Parathyroid adenoma (tissue), 2 donors: ENCODE measurements at regions not wholly inside any gene's neighbourhood (a gene's known extent, or its start where the extent isn't known, plus 50 kb on each side); places are given as distances from the start of the nearest gene placed in this dataset.

Source experiments
- H2AFZ ChIP-seq: fragments of 300-600 bp; sonication (generic); one replicate; pipeline ENCODE4 v1.7.0; 2017; ENCODE audit warnings: antibody characterized with exemption, mild to moderate bottlenecking
- H3K27ac ChIP-seq: fragments of 300-600 bp; sonication (generic); one replicate; pipeline ENCODE4 v1.7.0; 2017
- H3K27me3 ChIP-seq: fragments of 300-600 bp; sonication (generic); one replicate; pipeline ENCODE4 v1.7.0; 2017; ENCODE audit warnings: low read length; ENCODE audit not compliant: control insufficient read depth, insufficient read depth
- H3K36me3 ChIP-seq: fragments of 300-600 bp; sonication (generic); one replicate; pipeline ENCODE4 v1.7.0; 2017; ENCODE audit warnings: low read length; ENCODE audit not compliant: control insufficient read depth, insufficient read depth
- H3K4me1 ChIP-seq: fragments of 300-600 bp; sonication (generic); one replicate; pipeline ENCODE4 v1.7.0; 2017; ENCODE audit warnings: control low read depth
- H3K4me2 ChIP-seq: fragments of 300-600 bp; sonication (generic); one replicate; pipeline ENCODE4 v1.7.0; 2017; ENCODE audit warnings: low read length
- H3K4me3 ChIP-seq: fragments of 300-600 bp; sonication (generic); one replicate; pipeline ENCODE4 v1.7.0; 2017; ENCODE audit warnings: low read depth, low read length
- H3K79me2 ChIP-seq: fragments of 300-600 bp; sonication (generic); one replicate; pipeline ENCODE4 v1.7.0; 2017; ENCODE audit warnings: control low read depth
- H3K9ac ChIP-seq: fragments of 300-600 bp; sonication (generic); one replicate; pipeline ENCODE4 v1.7.0; 2017; ENCODE audit warnings: mild to moderate bottlenecking
- H3K9me3 ChIP-seq: fragments of 300-600 bp; sonication (generic); one replicate; pipeline ENCODE4 v1.7.0; 2017; ENCODE audit warnings: low read length; ENCODE audit not compliant: control insufficient read depth
- TF ChIP-seq, protein P1 (sequence below): fragments of 300-600 bp; sonication (generic); IDR thresholded peaks from one replicate; pipeline ENCODE4 v1.7.0; 2017; ENCODE audit warnings: antibody characterized with exemption, mild to moderate bottlenecking
- donor health status: primary hyperparathyroidism.

DNA sequence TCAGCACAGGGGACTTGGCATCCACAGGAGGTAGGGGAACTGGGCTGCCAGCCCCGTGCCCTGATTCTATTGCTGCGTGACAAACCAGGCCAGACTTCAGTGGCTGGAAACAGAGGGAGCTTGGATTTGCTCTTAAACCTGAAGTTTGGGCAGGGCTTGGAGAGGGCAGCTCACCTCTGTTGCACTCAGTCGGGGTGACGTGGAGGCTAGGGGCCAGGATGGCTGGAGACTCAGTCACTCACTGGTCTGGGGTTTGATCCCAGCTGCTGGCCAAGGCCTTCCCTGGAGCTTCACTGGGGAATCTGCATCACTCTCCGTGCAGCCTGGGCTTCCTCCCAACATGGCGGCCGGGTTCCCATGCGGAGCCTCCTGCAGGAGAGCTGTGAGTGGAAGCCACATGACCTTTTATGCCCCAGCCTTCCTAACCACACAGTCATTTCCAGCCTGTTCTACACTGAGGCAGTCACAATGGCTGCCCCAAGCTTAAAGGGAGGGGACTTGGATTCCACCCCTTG is 175.2 kb upstream of the HDAC4 start:
- no peaks in the 10 kb centered on the region for H3K36me3 ChIP-seq
- no peaks in the 10 kb centered on the region for H3K79me2 ChIP-seq
- no peak overlapping the region for H3K27ac ChIP-seq
- TF ChIP-seq, protein P1, sequence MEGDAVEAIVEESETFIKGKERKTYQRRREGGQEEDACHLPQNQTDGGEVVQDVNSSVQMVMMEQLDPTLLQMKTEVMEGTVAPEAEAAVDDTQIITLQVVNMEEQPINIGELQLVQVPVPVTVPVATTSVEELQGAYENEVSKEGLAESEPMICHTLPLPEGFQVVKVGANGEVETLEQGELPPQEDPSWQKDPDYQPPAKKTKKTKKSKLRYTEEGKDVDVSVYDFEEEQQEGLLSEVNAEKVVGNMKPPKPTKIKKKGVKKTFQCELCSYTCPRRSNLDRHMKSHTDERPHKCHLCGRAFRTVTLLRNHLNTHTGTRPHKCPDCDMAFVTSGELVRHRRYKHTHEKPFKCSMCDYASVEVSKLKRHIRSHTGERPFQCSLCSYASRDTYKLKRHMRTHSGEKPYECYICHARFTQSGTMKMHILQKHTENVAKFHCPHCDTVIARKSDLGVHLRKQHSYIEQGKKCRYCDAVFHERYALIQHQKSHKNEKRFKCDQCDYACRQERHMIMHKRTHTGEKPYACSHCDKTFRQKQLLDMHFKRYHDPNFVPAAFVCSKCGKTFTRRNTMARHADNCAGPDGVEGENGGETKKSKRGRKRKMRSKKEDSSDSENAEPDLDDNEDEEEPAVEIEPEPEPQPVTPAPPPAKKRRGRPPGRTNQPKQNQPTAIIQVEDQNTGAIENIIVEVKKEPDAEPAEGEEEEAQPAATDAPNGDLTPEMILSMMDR: no peak
- H3K9ac ChIP-seq: no peak overlapping the region
- H3K27me3 ChIP-seq: no peaks in the 10 kb centered on the region
- no peak overlapping the region for H3K4me2 ChIP-seq
- H2AFZ ChIP-seq: no peak overlapping the region
- H3K4me1 ChIP-seq: no peaks in the 10 kb centered on the region
- H3K4me3 ChIP-seq: no peak overlapping the region
- no peaks in the 10 kb centered on the region for H3K9me3 ChIP-seq

DNA sequence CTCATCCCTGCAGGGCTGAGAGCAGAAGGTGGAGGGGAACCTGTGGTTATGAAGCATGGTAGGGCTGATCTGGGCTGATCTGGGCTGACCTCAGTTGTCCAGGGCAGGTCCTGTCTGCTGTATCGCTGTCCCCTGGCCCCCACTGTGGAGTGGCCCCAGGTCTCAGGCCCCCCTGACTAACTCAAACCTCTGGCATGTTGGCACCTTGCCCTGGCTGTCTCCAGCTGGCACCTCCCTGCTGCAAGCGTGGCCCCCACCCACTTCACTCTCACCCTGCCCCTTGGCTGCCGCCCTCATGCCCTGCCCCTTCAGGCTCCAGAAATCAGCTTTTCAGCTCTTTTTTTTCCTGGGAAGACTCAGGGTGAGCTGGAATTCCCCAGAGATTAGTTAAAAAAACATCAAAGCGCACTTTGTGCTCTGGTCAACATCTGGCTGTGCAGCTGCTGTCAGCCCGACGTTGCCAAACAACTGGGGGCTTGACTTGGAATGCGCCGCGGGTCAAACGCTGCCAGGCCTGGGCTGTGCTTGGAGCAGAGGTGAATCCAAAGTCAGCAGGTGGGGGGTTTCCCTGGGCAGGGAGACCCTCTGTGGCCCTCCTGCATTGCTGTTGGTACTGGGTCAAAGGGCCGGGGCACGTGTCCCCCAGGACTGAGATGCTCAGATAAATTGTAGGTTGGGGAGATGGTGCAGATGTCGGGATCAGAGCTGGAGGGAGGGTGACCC is 173.8 kb upstream of the HDAC4 start:
- Histone ChIP-seq H3K79me2 (no peaks in the 10 kb centered on the region), H3K4me1 (no peaks in the 10 kb centered on the region), H3K27ac (no peak overlapping the region), H3K36me3 (no peaks in the 10 kb centered on the region), H3K9ac (no peak overlapping the region), H3K9me3 (no peaks in the 10 kb centered on the region), H3K4me3 (no peak overlapping the region), H3K27me3 (no peaks in the 10 kb centered on the region), H3K4me2 (no peak overlapping the region), H2AFZ (no peak overlapping the region)
- TF ChIP-seq, protein P1: no peak

DNA sequence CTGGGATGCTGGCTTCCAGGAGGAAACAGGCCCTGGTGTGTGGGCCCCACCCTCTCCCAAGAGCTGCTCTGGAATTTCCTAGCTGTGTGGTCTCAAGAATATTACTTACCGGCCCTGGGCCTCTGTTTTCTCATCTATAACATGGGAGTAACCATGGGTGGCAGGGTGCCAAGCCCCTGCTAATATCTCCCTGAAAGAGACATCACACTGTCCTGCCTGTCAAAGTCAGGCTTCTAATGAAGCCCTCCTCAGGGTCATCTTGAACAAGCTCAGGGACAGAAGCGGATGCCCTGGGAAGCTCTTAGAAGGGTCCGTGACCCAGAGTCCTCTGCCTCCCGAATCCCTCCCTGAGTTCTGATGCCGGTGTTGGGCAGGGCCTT is 173.2 kb upstream of the HDAC4 start:
- H3K4me2 ChIP-seq: no peak overlapping the region
- TF ChIP-seq, protein P1: no peak
- no peak overlapping the region for H3K27ac ChIP-seq
- H3K9me3 ChIP-seq: no peaks in the 10 kb centered on the region
- H3K36me3 ChIP-seq: no peaks in the 10 kb centered on the region
- no peak overlapping the region for H3K9ac ChIP-seq
- H3K4me3 ChIP-seq: no peak overlapping the region
- no peak overlapping the region for H2AFZ ChIP-seq
- no peaks in the 10 kb centered on the region for H3K27me3 ChIP-seq
- no peaks in the 10 kb centered on the region for H3K4me1 ChIP-seq
- H3K79me2 ChIP-seq: no peaks in the 10 kb centered on the region

DNA sequence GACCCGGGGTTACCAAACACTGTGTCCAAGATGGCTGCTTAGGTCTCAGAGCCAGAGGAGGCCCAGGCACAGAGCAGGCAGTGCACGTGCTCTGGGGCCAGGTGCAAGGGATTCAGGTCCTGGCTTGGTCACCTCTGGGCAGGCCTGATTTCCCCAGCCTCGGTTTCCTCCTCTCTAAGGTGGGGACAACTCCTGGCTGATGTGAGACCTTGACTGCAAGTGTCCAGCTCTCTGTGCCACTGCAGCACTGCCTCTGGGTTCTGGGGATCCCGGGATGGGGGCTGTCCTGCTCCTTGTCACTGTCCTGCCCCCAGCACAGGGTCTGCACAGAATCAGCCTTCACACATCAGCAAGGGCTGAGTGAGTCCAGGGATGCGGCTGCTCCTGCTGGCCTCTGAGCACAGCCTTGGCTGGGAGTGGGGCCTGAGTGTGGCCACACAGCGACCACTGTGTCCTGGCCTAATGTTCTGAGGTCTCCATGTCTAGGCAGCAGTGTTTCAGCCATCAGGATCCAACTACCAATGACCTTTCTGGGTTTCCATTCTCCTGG is 170.2 kb upstream of the HDAC4 start:
- Histone ChIP-seq H3K4me2 (no peak overlapping the region), H3K79me2 (no peaks in the 10 kb centered on the region), H3K9ac (no peak overlapping the region), H3K27me3 (no peaks in the 10 kb centered on the region), H2AFZ (no peak overlapping the region), H3K36me3 (no peaks in the 10 kb centered on the region), H3K4me3 (no peak overlapping the region), H3K27ac (no peak overlapping the region), H3K4me1 (no peaks in the 10 kb centered on the region), H3K9me3 (no peaks in the 10 kb centered on the region)
- TF ChIP-seq, protein P1: no peak
